Mesenchymal stem cell (in vitro differentiated cells and primary cell): ENCODE measurements at regions not wholly inside any gene's neighbourhood (a gene's known extent, or its start where the extent isn't known, plus 50 kb on each side); places are given as distances from the start of the nearest gene placed in this dataset.

Source experiments
- DNase-seq: peaks from one replicate; pipeline ENCODE4 v3.0.0-alpha.2; 2013
- H2AFZ ChIP-seq: one replicate; pipeline ENCODE4 v1.6.1; 2013; ENCODE audit warnings: low read depth, mild to moderate bottlenecking, control low read depth, inconsistent platforms, low read length, moderate library complexity
- H2AK5ac ChIP-seq: 2 replicates; pipeline ENCODE4 v1.6.1; 2013; ENCODE audit warnings: low read length, moderate library complexity, mild to moderate bottlenecking, inconsistent platforms; ENCODE audit not compliant: severe bottlenecking
- H2BK120ac ChIP-seq: one replicate; pipeline ENCODE4 v1.6.1; 2013; ENCODE audit warnings: low read depth, mild to moderate bottlenecking, inconsistent platforms, low read length, moderate library complexity
- H2BK12ac ChIP-seq, 2 experiments: one replicate each; pipeline ENCODE4 v1.6.1; 2013; ENCODE audit warnings: inconsistent platforms in 2 of 2, low read length in 2 of 2, mild to moderate bottlenecking in 2 of 2, moderate library complexity in 2 of 2, control low read depth in 1 of 2
- H2BK15ac ChIP-seq: one replicate; pipeline ENCODE4 v1.6.1; 2013; ENCODE audit warnings: mild to moderate bottlenecking, low read depth, inconsistent platforms; ENCODE audit not compliant: poor library complexity, severe bottlenecking
- H2BK5ac ChIP-seq: 2 replicates; pipeline ENCODE4 v1.6.1; 2013; ENCODE audit warnings: low read depth, mild to moderate bottlenecking, low read length, control low read depth, inconsistent platforms; ENCODE audit not compliant: poor library complexity, severe bottlenecking
- H3K14ac ChIP-seq, 2 experiments: one replicate each; pipeline ENCODE4 v1.6.1; 2013; ENCODE audit warnings: inconsistent platforms in 2 of 2, low read length in 2 of 2, control low read depth in 1 of 2, mild to moderate bottlenecking in 1 of 2, moderate library complexity in 1 of 2
- H3K18ac ChIP-seq, 2 experiments: one replicate each; pipeline ENCODE4 v1.6.1; 2013; ENCODE audit warnings: inconsistent platforms in 2 of 2, low read length in 2 of 2, control low read depth in 1 of 2, low read depth in 1 of 2, mild to moderate bottlenecking in 1 of 2
- H3K23ac ChIP-seq, 2 experiments: one replicate each; pipeline ENCODE4 v1.6.1; 2013; ENCODE audit warnings: inconsistent platforms in 2 of 2, low read length in 2 of 2, mild to moderate bottlenecking in 2 of 2, moderate library complexity in 2 of 2, control low read depth in 1 of 2
- H3K27ac ChIP-seq: 2 replicates; pipeline ENCODE4 v1.5.1; 2013; ENCODE audit warnings: mild to moderate bottlenecking, moderate library complexity, low read length, control low read depth, inconsistent platforms; ENCODE audit not compliant: poor library complexity, severe bottlenecking
- H3K27me3 ChIP-seq, 2 experiments: 2 replicates each; pipeline versions ENCODE4 v1.6.1 to v1.7.0; 2013; ENCODE audit warnings: low read length in 2 of 2, mild to moderate bottlenecking in 2 of 2, moderate library complexity in 2 of 2, control low read depth in 1 of 2, inconsistent platforms in 1 of 2; ENCODE audit not compliant: control insufficient read depth in 1 of 2, insufficient read depth in 1 of 2
- H3K36me3 ChIP-seq, 2 experiments: 2 replicates each; pipeline versions ENCODE4 v1.6.1 to v1.7.0; 2013; ENCODE audit warnings: low read length in 2 of 2, control low read depth in 1 of 2, inconsistent platforms in 1 of 2, low read depth in 1 of 2, mild to moderate bottlenecking in 1 of 2; ENCODE audit not compliant: insufficient read depth in 2 of 2, control insufficient read depth in 1 of 2
- H3K4ac ChIP-seq, 2 experiments: one replicate each; pipeline ENCODE4 v1.6.1; 2013; ENCODE audit warnings: inconsistent platforms in 2 of 2, low read length in 2 of 2, mild to moderate bottlenecking in 2 of 2, moderate library complexity in 2 of 2, control low read depth in 1 of 2, low read depth in 1 of 2
- H3K4me1 ChIP-seq: 2 replicates; pipeline ENCODE4 v1.6.1; 2013; ENCODE audit warnings: low read depth, low read length, control low read depth; ENCODE audit not compliant: control insufficient read depth, insufficient read depth
- H3K4me2 ChIP-seq: 2 replicates; pipeline ENCODE4 v1.6.1; 2013; ENCODE audit warnings: low read length, mild to moderate bottlenecking, inconsistent platforms; ENCODE audit not compliant: poor library complexity, severe bottlenecking
- H3K4me3 ChIP-seq, 2 experiments: 2 replicates each; pipeline versions ENCODE4 v1.5.1 to v1.7.0; 2013; ENCODE audit warnings: low read length in 2 of 2, mild to moderate bottlenecking in 2 of 2, control low read depth in 1 of 2, low read depth in 1 of 2; ENCODE audit not compliant: insufficient read depth in 1 of 2
- H3K79me1 ChIP-seq: replicated peaks from 2 replicates; pipeline ENCODE4 v1.6.1; 2013; ENCODE audit warnings: mild to moderate bottlenecking, control low read depth, low read length, inconsistent platforms; ENCODE audit not compliant: poor library complexity, severe bottlenecking
- H3K9ac ChIP-seq: 2 replicates; pipeline ENCODE4 v1.7.0; 2013; ENCODE audit warnings: mild to moderate bottlenecking, low read length, moderate library complexity
- H3K9me3 ChIP-seq: 2 replicates; pipeline ENCODE4 v1.7.0; 2013; ENCODE audit warnings: mild to moderate bottlenecking, low read length; ENCODE audit not compliant: control insufficient read depth
- H4K8ac ChIP-seq: one replicate; pipeline ENCODE4 v1.6.1; 2013; ENCODE audit warnings: inconsistent platforms, mild to moderate bottlenecking, low read length, moderate library complexity
- H4K91ac ChIP-seq: one replicate; pipeline ENCODE4 v1.6.1; 2013; ENCODE audit warnings: mild to moderate bottlenecking, low read length, inconsistent platforms
- whole genome bisulfite sequencing: methylation state at CpG from one replicate; pipeline ENCODE4 v1.1.7; 2013; ENCODE audit warnings: mixed read lengths; 5-methylcytosine and 5-hydroxymethylcytosine counted together

DNA sequence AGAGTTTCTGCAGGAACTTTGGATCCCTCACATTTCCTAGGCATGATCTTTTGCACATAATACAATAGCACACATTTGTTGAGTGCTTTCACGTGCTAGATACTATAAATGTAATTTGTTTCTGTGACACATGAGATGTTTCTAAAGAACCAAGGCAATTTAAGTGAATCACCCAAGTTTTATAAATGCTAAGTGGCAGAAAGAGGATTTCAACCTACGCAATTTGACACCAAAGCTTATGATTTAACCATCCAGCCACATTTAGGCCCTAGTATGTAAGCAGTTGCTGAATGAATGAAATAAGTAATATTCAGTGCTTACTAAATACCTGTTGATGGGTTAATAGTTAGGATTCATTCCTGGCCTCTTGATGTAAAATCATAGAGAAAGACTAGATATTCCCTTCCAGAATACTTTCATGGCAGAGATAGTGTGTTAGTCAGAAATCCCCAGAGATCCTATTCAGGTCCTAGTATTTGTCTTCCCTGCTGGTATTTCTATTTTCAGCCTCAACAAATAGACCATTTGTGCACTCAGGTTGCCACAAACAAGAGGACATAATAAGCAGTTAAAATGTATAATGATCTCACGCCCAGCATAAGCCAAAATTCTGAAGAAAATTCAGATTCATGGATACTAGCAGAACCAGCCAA lies 572.6 kb downstream of the IPMK start:
- no peaks in the 10 kb centered on the region for H3K79me1 ChIP-seq
- no peak overlapping the region for H3K14ac ChIP-seq
- H2AK5ac ChIP-seq = no peak overlapping the region
- H3K27ac ChIP-seq = peak overlapping the region; percentile 83
- no peak overlapping the region for H3K4ac ChIP-seq
- H3K27me3 ChIP-seq = no peaks in the 10 kb centered on the region
- WGBS = 100% methylated on average over 1 of the region's 3 CpGs
- no peaks in the 10 kb centered on the region for H3K36me3 ChIP-seq
- no peaks in the 10 kb centered on the region for H3K4me1 ChIP-seq
- no peak overlapping the region for H2BK15ac ChIP-seq
- H2BK120ac ChIP-seq = no peak overlapping the region
- H3K4me2 ChIP-seq = no peak overlapping the region
- no peak overlapping the region for H3K4me3 ChIP-seq
- H3K18ac ChIP-seq = no peak overlapping the region
- H4K8ac ChIP-seq = no peak overlapping the region
- no peaks in the 10 kb centered on the region for H3K9me3 ChIP-seq
- no peak overlapping the region for H2BK12ac ChIP-seq
- no peak overlapping the region for H3K9ac ChIP-seq
- peak; percentile 26 for DNase-seq
- H4K91ac ChIP-seq = no peak overlapping the region
- H2AFZ ChIP-seq = no peak overlapping the region
- no peak overlapping the region for H3K23ac ChIP-seq
- no peak overlapping the region for H2BK5ac ChIP-seq

DNA sequence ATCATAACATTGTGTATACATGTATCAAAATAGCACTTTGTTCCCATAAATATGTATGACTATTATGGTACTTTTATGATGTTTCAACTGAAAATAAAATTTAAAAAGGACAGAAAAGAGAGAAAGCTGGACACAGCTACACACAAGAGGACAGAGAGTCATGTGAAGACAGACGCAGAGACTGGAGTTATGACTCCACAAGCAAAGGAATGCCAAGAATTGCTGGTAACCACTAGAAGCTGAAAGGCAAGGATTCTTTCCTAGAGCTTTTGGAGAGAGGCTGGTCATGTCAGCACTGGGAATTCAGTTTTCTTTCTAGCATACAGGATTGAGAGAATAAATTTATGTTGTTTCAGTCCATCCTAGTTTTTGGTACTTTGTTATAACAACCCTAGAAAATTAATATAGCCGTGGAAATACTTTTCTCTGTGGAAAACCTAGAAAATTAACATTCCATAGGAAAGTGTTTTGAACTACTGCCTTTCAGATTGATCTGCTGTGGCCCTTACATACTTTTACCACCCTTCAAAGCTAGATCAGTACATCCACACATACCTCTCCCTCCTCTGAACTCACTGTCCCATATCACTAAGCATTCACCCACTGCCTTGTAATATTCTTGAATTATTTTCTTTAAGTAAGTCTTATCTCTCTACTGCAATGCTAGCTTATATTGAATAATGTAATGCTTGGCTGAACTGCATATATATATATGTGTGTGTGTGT lies 575.3 kb downstream of the IPMK start:
- Histone ChIP-seq H4K91ac (no peak overlapping the region), H3K79me1 (no peaks in the 10 kb centered on the region), H3K27me3 (no peaks in the 10 kb centered on the region), H3K4me2 (no peak overlapping the region), H3K18ac (no peak overlapping the region), H3K4me3 (no peak overlapping the region), H3K27ac (peak overlapping the region; percentile 98), H3K9me3 (no peaks in the 10 kb centered on the region), H2BK120ac (no peak overlapping the region), H3K36me3 (no peaks in the 10 kb centered on the region), H2AFZ (no peak overlapping the region), H2BK12ac (no peak overlapping the region), H3K4ac (no peak overlapping the region), H3K23ac (no peak overlapping the region), H3K4me1 (no peaks in the 10 kb centered on the region), H2BK5ac (peak overlapping the region; percentile 84), H3K9ac (peak overlapping the region; percentile 72), H3K14ac (no peak overlapping the region), H4K8ac (no peak overlapping the region), H2AK5ac (no peak overlapping the region), H2BK15ac (no peak overlapping the region)
- 22% methylated on average over 2 of the region's 2 CpGs for WGBS
- DNase-seq = peak; percentile 91

DNA sequence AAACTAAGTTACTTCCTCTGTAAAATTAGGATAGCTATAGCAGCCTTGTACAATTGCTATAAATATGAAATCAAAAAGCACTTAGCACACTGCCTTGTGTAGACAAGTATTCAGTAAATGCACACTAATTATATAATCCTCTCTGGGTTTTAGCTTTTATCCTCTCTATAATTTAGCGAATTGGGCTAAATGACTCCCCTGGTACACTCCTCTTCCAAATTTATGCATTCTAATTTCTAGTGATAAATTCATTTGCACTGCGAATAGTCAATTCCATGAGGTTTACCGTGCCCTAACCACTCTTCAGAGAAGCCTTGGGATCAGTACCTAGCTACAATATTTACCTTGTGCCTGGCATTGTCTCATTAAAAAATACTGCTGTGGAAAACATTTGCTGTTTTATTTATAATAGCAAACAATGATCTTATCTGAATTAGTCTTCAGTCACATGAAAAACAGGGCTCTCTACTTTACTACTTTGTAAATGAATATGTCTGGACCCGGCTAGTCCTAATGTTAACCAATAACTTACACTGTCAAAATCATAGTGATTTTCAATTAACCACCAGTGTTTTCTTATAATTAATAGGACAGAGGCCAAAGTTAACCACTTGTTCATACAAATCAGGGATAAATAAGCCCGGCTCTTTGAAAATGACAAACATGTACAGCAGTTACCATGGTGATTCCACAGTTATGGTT lies 577.9 kb downstream of the IPMK start:
- Histone ChIP-seq H3K4me2 (no peak overlapping the region), H3K79me1 (no peaks in the 10 kb centered on the region), H2BK120ac (no peak overlapping the region), H4K91ac (no peak overlapping the region), H4K8ac (no peak overlapping the region), H3K27ac (no peak overlapping the region), H2AK5ac (no peak overlapping the region), H3K23ac (no peak overlapping the region), H3K14ac (no peak overlapping the region), H3K9ac (no peak overlapping the region), H3K4ac (no peak overlapping the region), H2BK15ac (no peak overlapping the region), H3K27me3 (no peaks in the 10 kb centered on the region), H3K4me1 (no peaks in the 10 kb centered on the region), H2BK5ac (no peak overlapping the region), H2BK12ac (no peak overlapping the region), H3K4me3 (no peak overlapping the region), H3K36me3 (no peaks in the 10 kb centered on the region), H3K9me3 (no peaks in the 10 kb centered on the region), H3K18ac (no peak overlapping the region), H2AFZ (no peak overlapping the region)
- DNase-seq = no peak
- 88% methylated on average over 3 of the region's 5 CpGs for WGBS

DNA sequence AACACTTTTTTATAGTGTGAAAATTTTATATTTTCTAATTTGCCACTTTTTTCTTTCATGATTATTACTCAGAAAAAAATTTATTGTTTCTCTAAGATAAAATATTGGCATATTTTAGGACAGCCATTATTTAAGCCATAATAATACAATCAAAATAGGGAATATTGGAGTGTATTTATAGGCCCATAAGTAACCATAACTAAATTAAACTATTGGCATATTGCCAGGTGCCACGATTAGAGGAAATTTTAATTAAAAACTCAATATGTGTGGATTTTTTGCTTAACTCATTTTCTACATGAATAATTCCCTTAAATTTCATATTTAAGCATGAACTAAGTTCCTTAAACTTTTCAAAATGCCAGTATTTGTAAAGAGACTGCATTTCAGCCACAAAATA lies 587.8 kb downstream of the IPMK start:
- no peaks in the 10 kb centered on the region for H3K9me3 ChIP-seq
- H2BK5ac ChIP-seq = no peak overlapping the region
- no peaks in the 10 kb centered on the region for H3K27me3 ChIP-seq
- no peak overlapping the region for H3K27ac ChIP-seq
- no peak for DNase-seq
- H4K91ac ChIP-seq = no peak overlapping the region
- H2BK15ac ChIP-seq = no peak overlapping the region
- H2AFZ ChIP-seq = no peak overlapping the region
- no peak overlapping the region for H2AK5ac ChIP-seq
- no CpG with 5 or more reads among the region's 1 CpG for WGBS
- H3K4me1 ChIP-seq = no peaks in the 10 kb centered on the region
- no peaks in the 10 kb centered on the region for H3K79me1 ChIP-seq
- H2BK120ac ChIP-seq = no peak overlapping the region
- H3K4me3 ChIP-seq = no peak overlapping the region
- H3K36me3 ChIP-seq = no peaks in the 10 kb centered on the region
- H3K4me2 ChIP-seq = no peak overlapping the region
- H3K14ac ChIP-seq = no peak overlapping the region
- H4K8ac ChIP-seq = no peak overlapping the region
- no peak overlapping the region for H2BK12ac ChIP-seq
- no peak overlapping the region for H3K4ac ChIP-seq
- H3K9ac ChIP-seq = no peak overlapping the region
- H3K23ac ChIP-seq = no peak overlapping the region
- no peak overlapping the region for H3K18ac ChIP-seq
